BLaER1 (cell line): ENCODE measurements at regions not wholly inside any gene's neighbourhood (a gene's known extent, or its start where the extent isn't known, plus 50 kb on each side); places are given as distances from the start of the nearest gene placed in this dataset.
"Not testable (repeated sequence)": the region's sequence is repeated elsewhere in the genome, so short reads cannot be mapped to it uniquely, and the experiment has no call there.

Experiments
- H3K27ac ChIP-seq: shearing (Covaris generic); formaldehyde crosslinking; 2 replicates; pipeline ENCODE4 v1.8.1; 2022
- H3K27me3 ChIP-seq: shearing (Covaris generic); formaldehyde crosslinking; 2 replicates; pipeline ENCODE4 v1.8.1; 2022
- H3K36me3 ChIP-seq: shearing (Covaris generic); formaldehyde crosslinking; 2 replicates; pipeline ENCODE4 v1.8.1; 2022
- H3K4me1 ChIP-seq: shearing (Covaris generic); formaldehyde crosslinking; 2 replicates; pipeline ENCODE4 v1.8.1; 2022
- H3K4me2 ChIP-seq: shearing (Covaris generic); formaldehyde crosslinking; 2 replicates; pipeline ENCODE4 v1.8.1; 2022
- H3K4me3 ChIP-seq: shearing (Covaris generic); formaldehyde crosslinking; 2 replicates; pipeline ENCODE4 v1.8.1; 2022
- H3K9ac ChIP-seq: shearing (Covaris generic); formaldehyde crosslinking; 2 replicates; pipeline ENCODE4 v1.8.1; 2022
- H3K9me3 ChIP-seq: shearing (Covaris generic); formaldehyde crosslinking; 2 replicates; pipeline ENCODE4 v1.8.1; 2022
- H4K20me1 ChIP-seq: shearing (Covaris generic); formaldehyde crosslinking; 2 replicates; pipeline ENCODE4 v1.8.1; 2022
- Cebpa-rat ChIP-seq: shearing (Covaris generic); IDR thresholded peaks from 2 replicates; pipeline ENCODE4 v1.8.1; 2022

- Histone ChIP-seq H3K4me1 (peaks cover 7% of the 10 kb centered on the region; the same call in 1 of the 2 replicates), H4K20me1 (no peaks in the 10 kb centered on the region), H3K4me3 (no peak overlapping the region), H3K4me2 (no peak overlapping the region), H3K9ac (no peak overlapping the region), H3K9me3 (no peaks in the 10 kb centered on the region), H3K36me3 (no peaks in the 10 kb centered on the region), H3K27me3 (no peaks in the 10 kb centered on the region), H3K27ac (no peak overlapping the region)
- no peak for TF ChIP-seq Cebpa-rat
Observed at GRCh38 chr1:116847688-116848531, 61.8 kb upstream of the PTGFRN start.

- Histone ChIP-seq H3K4me3 (no peak overlapping the region), H4K20me1 (no peaks in the 10 kb centered on the region), H3K27ac (no peak overlapping the region), H3K27me3 (no peaks in the 10 kb centered on the region), H3K9me3 (no peaks in the 10 kb centered on the region), H3K36me3 (no peaks in the 10 kb centered on the region), H3K4me2 (no peak overlapping the region), H3K9ac (no peak overlapping the region), H3K4me1 (peaks cover 26% of the 10 kb centered on the region)
- no peak for TF ChIP-seq Cebpa-rat
Observed at GRCh38 chr1:116850436-116850835, 59.3 kb upstream of the PTGFRN start.

- H3K4me2 ChIP-seq, H3K9ac ChIP-seq, H4K20me1 ChIP-seq, H3K27me3 ChIP-seq, H3K36me3 ChIP-seq, H3K27ac ChIP-seq, H3K9me3 ChIP-seq, H3K4me3 ChIP-seq: not testable (repeated sequence)
- H3K4me1 ChIP-seq: peaks cover 29% of the 10 kb centered on the region
Observed at GRCh38 chr1:116851189-116851588, 58.5 kb upstream of the PTGFRN start.

GRCh38 chr1:116851846-116852245 lies 57.9 kb upstream of the PTGFRN start:
- TF ChIP-seq Cebpa-rat: no peak
- H3K27me3 ChIP-seq: no peaks in the 10 kb centered on the region
- no peak overlapping the region for H3K27ac ChIP-seq
- no peaks in the 10 kb centered on the region for H3K36me3 ChIP-seq
- no peaks in the 10 kb centered on the region for H3K9me3 ChIP-seq
- H3K4me2 ChIP-seq: no peak overlapping the region
- no peaks in the 10 kb centered on the region for H4K20me1 ChIP-seq
- H3K4me1 ChIP-seq: peaks cover 26% of the 10 kb centered on the region
- no peak overlapping the region for H3K9ac ChIP-seq
- no peak overlapping the region for H3K4me3 ChIP-seq

DNA sequence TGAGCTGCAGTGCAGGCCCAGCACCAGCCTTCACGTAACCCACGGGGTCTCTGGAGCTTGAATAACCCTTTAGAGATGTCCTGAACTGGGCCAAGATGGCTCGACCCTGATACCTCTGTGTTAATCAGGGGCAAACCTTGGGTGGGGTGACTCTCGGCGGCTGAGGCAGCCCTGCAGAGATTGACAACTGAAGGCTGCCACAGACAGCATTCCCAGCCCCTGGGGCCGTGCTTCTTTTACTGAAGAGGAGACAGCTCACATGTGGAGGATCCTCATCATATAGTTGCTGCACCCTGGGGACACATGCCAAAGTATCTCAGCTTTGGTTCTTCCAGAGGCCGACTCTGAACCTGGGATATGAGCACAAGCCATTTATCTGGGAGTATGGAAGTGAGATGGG lies 57.3 kb upstream of the PTGFRN start:
- no peak overlapping the region for H3K27ac ChIP-seq
- no peaks in the 10 kb centered on the region for H3K27me3 ChIP-seq
- H3K4me3 ChIP-seq: no peak overlapping the region
- no peak for TF ChIP-seq Cebpa-rat
- H3K36me3 ChIP-seq: no peaks in the 10 kb centered on the region
- H3K4me2 ChIP-seq: no peak overlapping the region
- no peaks in the 10 kb centered on the region for H4K20me1 ChIP-seq
- no peak overlapping the region for H3K9ac ChIP-seq
- H3K4me1 ChIP-seq: peaks cover 26% of the 10 kb centered on the region
- no peaks in the 10 kb centered on the region for H3K9me3 ChIP-seq

DNA sequence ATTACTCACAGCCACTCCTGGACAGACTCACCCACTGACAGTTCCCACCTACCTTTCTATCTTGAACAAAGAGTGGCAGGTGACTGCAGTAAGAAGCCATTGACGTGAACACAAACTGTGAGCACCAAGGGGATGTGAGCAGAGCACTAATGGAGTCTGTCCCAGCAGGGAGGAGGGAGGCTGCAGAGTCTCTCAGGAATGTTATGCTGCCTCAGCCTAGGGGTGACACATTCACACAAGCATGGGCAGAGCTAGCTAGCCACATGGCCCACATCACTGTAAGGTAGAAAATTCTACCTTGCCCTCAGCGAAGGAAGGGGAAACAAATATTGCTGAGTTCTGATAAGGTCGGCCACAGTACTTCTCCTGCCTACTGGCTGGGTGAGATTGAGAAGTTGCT lies 56.8 kb upstream of the PTGFRN start:
- no peak overlapping the region for H3K4me2 ChIP-seq
- no peak for TF ChIP-seq Cebpa-rat
- H4K20me1 ChIP-seq: no peaks in the 10 kb centered on the region
- no peaks in the 10 kb centered on the region for H3K36me3 ChIP-seq
- H3K9me3 ChIP-seq: no peaks in the 10 kb centered on the region
- no peaks in the 10 kb centered on the region for H3K27me3 ChIP-seq
- no peak overlapping the region for H3K27ac ChIP-seq
- H3K4me3 ChIP-seq: no peak overlapping the region
- H3K4me1 ChIP-seq: peaks cover 26% of the 10 kb centered on the region
- H3K9ac ChIP-seq: no peak overlapping the region

GRCh38 chr1:116853680-116854402 lies 55.9 kb upstream of the PTGFRN start:
- TF ChIP-seq Cebpa-rat: no peak
- Histone ChIP-seq H3K4me2 (peak overlapping the region; percentile 17; the same call in 1 of the 2 replicates), H3K9ac (no peak overlapping the region), H3K9me3 (no peaks in the 10 kb centered on the region), H3K36me3 (no peaks in the 10 kb centered on the region), H3K27me3 (no peaks in the 10 kb centered on the region), H3K27ac (no peak overlapping the region), H3K4me1 (peaks cover 26% of the 10 kb centered on the region), H3K4me3 (no peak overlapping the region), H4K20me1 (no peaks in the 10 kb centered on the region)

DNA sequence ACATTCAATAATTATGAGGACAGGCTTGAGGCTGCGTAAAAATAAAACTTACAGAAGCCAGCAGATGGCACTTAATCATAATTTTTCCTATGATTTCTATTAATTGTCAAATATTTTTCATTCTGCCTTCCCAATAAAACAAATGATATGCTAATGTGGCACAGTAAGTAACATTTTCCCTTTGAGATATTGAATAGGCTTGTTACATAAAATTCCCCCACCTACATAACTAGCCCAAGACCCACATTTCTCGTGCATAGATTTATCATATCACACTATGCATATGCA lies 55.4 kb upstream of the PTGFRN start:
- Histone ChIP-seq H3K27me3 (no peaks in the 10 kb centered on the region), H3K9me3 (no peaks in the 10 kb centered on the region), H3K36me3 (no peaks in the 10 kb centered on the region), H3K4me3 (no peak overlapping the region), H3K9ac (no peak overlapping the region), H4K20me1 (no peaks in the 10 kb centered on the region), H3K4me2 (peak overlapping the region; percentile 68), H3K4me1 (peaks cover 26% of the 10 kb centered on the region), H3K27ac (no peak overlapping the region)
- no peak for TF ChIP-seq Cebpa-rat

GRCh38 chr1:116854716-116855115 lies 55.0 kb upstream of the PTGFRN start:
- Histone ChIP-seq H4K20me1 (no peaks in the 10 kb centered on the region), H3K4me1 (peaks cover 26% of the 10 kb centered on the region), H3K27me3 (no peaks in the 10 kb centered on the region), H3K27ac (no peak overlapping the region), H3K4me2 (peak overlapping the region; percentile 68), H3K36me3 (no peaks in the 10 kb centered on the region), H3K9me3 (no peaks in the 10 kb centered on the region), H3K9ac (no peak overlapping the region), H3K4me3 (no peak overlapping the region)
- no peak for TF ChIP-seq Cebpa-rat

- H3K4me2 ChIP-seq: peak overlapping the region; percentile 68
Observed at GRCh38 chr1:116855191-116855619, 54.5 kb upstream of the PTGFRN start.

More at GRCh38 chr1:116855191-116855619, 54.5 kb upstream of the PTGFRN start:
- Histone ChIP-seq H3K9me3 (no peaks in the 10 kb centered on the region), H3K9ac (no peak overlapping the region), H3K4me1 (peaks cover 26% of the 10 kb centered on the region), H3K27me3 (no peaks in the 10 kb centered on the region), H3K27ac (peak overlapping the region; percentile 55; the same call in 1 of the 2 replicates), H3K4me3 (no peak overlapping the region), H3K36me3 (no peaks in the 10 kb centered on the region), H4K20me1 (no peaks in the 10 kb centered on the region)
- TF ChIP-seq Cebpa-rat: no peak
